Adrenal gland (tissue), 5 donors: ENCODE measurements at regions not wholly inside any gene's neighbourhood (a gene's known extent, or its start where the extent isn't known, plus 50 kb on each side); places are given as distances from the start of the nearest gene placed in this dataset.

Experiments
- CTCF ChIP-seq, 6 experiments: fragments of 450-650 bp in 4 of 6; fragments of 200-600 bp in 2 of 6; sonication (generic) in 1 of 6; IDR thresholded peaks; 1 replicate in 5 of 6; 2 replicates in 1 of 6; pipeline versions ENCODE4 v1.5.1 to v1.8.0; 2016 to 2021; ENCODE audit warnings: antibody characterized with exemption in 6 of 6, mild to moderate bottlenecking in 2 of 6, moderate library complexity in 1 of 6
- POLR2A ChIP-seq, 2 donors: fragments of 450-650 bp; IDR thresholded peaks; one replicate each; pipeline ENCODE4 v1.6.1; 2017; ENCODE audit warnings: antibody characterized with exemption in 2 of 2, mild to moderate bottlenecking in 2 of 2, moderate library complexity in 1 of 2
- donor health status: DM: no; HTN: no; CAD: no.

- no peak for TF ChIP-seq CTCF (IDR thresholded peaks at IDR 0.05)
- TF ChIP-seq POLR2A (IDR thresholded peaks at IDR 0.05) = no peak
These were observed 348.2 kb upstream of the NUDT12 start for GRCh38 chr5:103910786-103911185.
